ENCODE measurements at regions not wholly inside any gene's neighbourhood (a gene's known extent, or its start where the extent isn't known, plus 50 kb on each side); places are given as distances from the start of the nearest gene placed in this dataset.

DNA sequence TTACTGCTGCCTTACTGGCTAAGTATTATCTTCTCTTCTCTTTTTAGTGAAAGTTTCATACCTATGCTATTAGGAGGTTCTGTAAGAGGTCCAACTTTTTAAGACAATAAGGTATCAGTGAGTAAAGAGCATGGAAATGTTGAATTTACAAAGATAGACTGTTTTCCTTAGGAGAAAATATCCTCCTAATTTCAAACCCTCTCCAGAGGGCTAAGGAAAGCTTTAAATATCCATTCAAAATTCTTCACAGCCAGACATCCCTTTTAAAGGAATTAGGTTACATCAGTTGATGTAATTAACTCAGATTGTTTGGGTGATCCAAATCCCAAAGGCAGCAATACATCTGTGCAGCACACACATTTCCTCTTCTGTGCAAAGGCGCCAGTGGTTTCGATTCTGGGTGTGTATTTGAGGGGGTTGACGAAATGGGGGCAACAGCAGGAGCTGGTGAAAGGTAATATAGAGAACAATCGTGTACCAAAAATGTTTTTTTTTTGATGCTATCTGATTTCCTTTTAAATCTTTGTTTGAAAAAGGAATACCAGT lies 273.8 kb upstream of the RPS23 start:
- H3K4me3 ChIP-seq (ENCODE audit: severe bottlenecking), result no peak overlapping the region
- no peak overlapping the region for H3K27ac ChIP-seq (ENCODE audit: poor library complexity, severe bottlenecking)
- no peaks in the 10 kb centered on the region for H3K4me1 ChIP-seq (ENCODE audit: insufficient read depth, poor library complexity, severe bottlenecking)
- ATAC-seq (ENCODE audit: low read depth) (no peak), DNase-seq (ENCODE audit: low spot score) (no peak)
- H3K9me3 ChIP-seq (ENCODE audit: severe bottlenecking), result no peaks in the 10 kb centered on the region
- H3K36me3 ChIP-seq (ENCODE audit: low read depth), result no peaks in the 10 kb centered on the region
- H3K27me3 ChIP-seq (ENCODE audit: insufficient read depth, poor library complexity, severe bottlenecking), result peaks cover 3% of the 10 kb centered on the region
- TF ChIP-seq, protein P1, sequence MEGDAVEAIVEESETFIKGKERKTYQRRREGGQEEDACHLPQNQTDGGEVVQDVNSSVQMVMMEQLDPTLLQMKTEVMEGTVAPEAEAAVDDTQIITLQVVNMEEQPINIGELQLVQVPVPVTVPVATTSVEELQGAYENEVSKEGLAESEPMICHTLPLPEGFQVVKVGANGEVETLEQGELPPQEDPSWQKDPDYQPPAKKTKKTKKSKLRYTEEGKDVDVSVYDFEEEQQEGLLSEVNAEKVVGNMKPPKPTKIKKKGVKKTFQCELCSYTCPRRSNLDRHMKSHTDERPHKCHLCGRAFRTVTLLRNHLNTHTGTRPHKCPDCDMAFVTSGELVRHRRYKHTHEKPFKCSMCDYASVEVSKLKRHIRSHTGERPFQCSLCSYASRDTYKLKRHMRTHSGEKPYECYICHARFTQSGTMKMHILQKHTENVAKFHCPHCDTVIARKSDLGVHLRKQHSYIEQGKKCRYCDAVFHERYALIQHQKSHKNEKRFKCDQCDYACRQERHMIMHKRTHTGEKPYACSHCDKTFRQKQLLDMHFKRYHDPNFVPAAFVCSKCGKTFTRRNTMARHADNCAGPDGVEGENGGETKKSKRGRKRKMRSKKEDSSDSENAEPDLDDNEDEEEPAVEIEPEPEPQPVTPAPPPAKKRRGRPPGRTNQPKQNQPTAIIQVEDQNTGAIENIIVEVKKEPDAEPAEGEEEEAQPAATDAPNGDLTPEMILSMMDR (IDR thresholded peaks at IDR 0.05; ENCODE audit: poor library complexity, severe bottlenecking), result no peak

DNA sequence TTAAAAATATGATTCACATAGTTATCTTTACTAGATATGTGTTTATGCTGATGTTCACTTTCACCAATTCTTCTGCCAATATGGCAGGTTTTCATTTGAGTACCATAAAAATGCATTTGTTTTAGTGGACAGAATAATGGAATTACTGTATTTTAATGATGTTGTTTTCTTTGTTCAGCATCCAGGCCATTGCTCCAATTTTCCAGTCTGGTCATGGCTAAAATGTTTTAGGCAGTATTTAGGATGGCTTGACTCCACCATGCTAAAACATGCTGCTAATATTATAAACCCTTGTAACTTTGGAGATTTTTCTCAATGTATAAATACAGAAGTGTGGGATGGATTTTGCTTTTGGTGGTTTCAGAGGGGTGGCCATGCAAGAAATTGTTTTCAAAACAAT lies 273.0 kb upstream of the RPS23 start:
- ATAC-seq (ENCODE audit: low read depth) (no peak), DNase-seq (ENCODE audit: low spot score) (no peak)
- H3K9me3 ChIP-seq (ENCODE audit: severe bottlenecking), result no peaks in the 10 kb centered on the region
- no peak overlapping the region for H3K27ac ChIP-seq (ENCODE audit: poor library complexity, severe bottlenecking)
- TF ChIP-seq, protein P1 (IDR thresholded peaks at IDR 0.05; ENCODE audit: poor library complexity, severe bottlenecking), result no peak
- H3K27me3 ChIP-seq (ENCODE audit: insufficient read depth, poor library complexity, severe bottlenecking), result peaks cover 7% of the 10 kb centered on the region
- no peaks in the 10 kb centered on the region for H3K36me3 ChIP-seq (ENCODE audit: low read depth)
- no peaks in the 10 kb centered on the region for H3K4me1 ChIP-seq (ENCODE audit: insufficient read depth, poor library complexity, severe bottlenecking)
- no peak overlapping the region for H3K4me3 ChIP-seq (ENCODE audit: severe bottlenecking)

DNA sequence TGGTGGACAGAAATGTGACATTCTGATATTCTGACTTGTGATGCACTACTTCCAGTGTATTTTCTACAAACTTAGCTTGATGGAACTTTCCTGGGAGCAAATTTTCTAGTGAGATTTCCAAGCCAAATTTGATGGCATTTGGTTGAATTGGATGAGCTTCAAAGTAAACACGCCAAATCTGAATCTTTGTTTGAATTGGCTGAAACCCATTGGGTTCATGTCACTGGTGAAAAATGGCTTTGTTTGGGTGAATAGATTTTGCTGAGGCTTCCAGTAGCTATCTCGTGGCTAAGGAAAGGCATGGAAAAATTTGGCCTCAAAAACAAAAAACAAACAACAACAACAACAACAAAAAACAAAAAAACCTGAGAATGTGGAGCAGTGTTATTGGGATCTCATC lies 271.1 kb upstream of the RPS23 start:
- H3K27ac ChIP-seq (ENCODE audit: poor library complexity, severe bottlenecking), result no peak overlapping the region
- H3K4me1 ChIP-seq (ENCODE audit: insufficient read depth, poor library complexity, severe bottlenecking), result no peaks in the 10 kb centered on the region
- no peak for ATAC-seq (ENCODE audit: low read depth)
- DNase-seq (ENCODE audit: low spot score), result no peak
- peaks cover 7% of the 10 kb centered on the region for H3K27me3 ChIP-seq (ENCODE audit: insufficient read depth, poor library complexity, severe bottlenecking)
- no peak overlapping the region for H3K4me3 ChIP-seq (ENCODE audit: severe bottlenecking)
- TF ChIP-seq, protein P1 (IDR thresholded peaks at IDR 0.05; ENCODE audit: poor library complexity, severe bottlenecking), result no peak
- no peaks in the 10 kb centered on the region for H3K9me3 ChIP-seq (ENCODE audit: severe bottlenecking)
- no peaks in the 10 kb centered on the region for H3K36me3 ChIP-seq (ENCODE audit: low read depth)

DNA sequence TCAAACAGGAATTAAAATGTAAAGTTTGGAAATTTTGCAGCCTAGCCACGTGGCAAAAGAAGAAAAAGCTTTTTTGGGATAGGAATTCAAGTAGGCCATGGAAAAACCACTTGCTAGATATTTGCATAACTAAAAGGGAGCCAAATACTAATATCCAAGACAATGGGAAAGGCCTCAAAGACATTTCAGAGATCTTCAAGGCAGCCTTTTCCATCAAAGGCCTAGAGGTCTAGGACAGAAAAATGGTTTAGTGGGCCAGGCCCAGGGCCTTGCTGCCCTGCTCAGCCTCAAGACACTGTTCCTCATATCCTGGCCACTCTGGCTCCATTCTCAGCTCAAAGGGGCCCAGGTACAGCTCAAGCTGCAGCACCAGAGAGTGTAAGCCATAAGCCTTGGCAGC lies 265.9 kb upstream of the RPS23 start:
- no peaks in the 10 kb centered on the region for H3K36me3 ChIP-seq (ENCODE audit: low read depth)
- no peak overlapping the region for H3K4me3 ChIP-seq (ENCODE audit: severe bottlenecking)
- TF ChIP-seq, protein P1 (IDR thresholded peaks at IDR 0.05; ENCODE audit: poor library complexity, severe bottlenecking), result no peak
- peaks cover 4% of the 10 kb centered on the region for H3K27me3 ChIP-seq (ENCODE audit: insufficient read depth, poor library complexity, severe bottlenecking)
- ATAC-seq (ENCODE audit: low read depth) (no peak), DNase-seq (ENCODE audit: low spot score) (no peak)
- no peaks in the 10 kb centered on the region for H3K4me1 ChIP-seq (ENCODE audit: insufficient read depth, poor library complexity, severe bottlenecking)
- H3K27ac ChIP-seq (ENCODE audit: poor library complexity, severe bottlenecking), result no peak overlapping the region
- H3K9me3 ChIP-seq (ENCODE audit: severe bottlenecking), result no peaks in the 10 kb centered on the region

DNA sequence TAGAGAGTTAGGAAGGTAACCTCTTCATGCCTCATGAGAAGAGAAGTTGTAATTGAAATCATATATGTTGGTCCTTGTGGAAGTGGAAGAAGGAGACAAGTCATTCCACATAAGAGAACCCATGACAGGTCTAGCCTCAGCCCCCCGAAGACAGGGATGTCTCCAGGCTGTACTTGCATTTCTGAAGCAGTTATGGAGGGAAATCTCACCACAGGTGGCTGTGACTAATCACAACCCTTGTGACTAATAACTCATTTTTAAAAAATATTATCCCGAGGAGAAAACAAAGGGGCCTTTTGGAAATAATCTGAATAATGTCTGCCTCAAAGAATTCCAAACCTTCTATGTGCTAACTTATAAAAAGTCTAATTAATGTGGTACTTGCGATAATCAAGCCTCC lies 262.1 kb upstream of the RPS23 start:
- H3K4me1 ChIP-seq (ENCODE audit: insufficient read depth, poor library complexity, severe bottlenecking), result no peaks in the 10 kb centered on the region
- DNase-seq (ENCODE audit: low spot score) (no peak), ATAC-seq (ENCODE audit: low read depth) (no peak)
- no peak overlapping the region for H3K27ac ChIP-seq (ENCODE audit: poor library complexity, severe bottlenecking)
- no peak overlapping the region for H3K4me3 ChIP-seq (ENCODE audit: severe bottlenecking)
- TF ChIP-seq, protein P1 (IDR thresholded peaks at IDR 0.05; ENCODE audit: poor library complexity, severe bottlenecking), result no peak
- no peaks in the 10 kb centered on the region for H3K27me3 ChIP-seq (ENCODE audit: insufficient read depth, poor library complexity, severe bottlenecking)
- no peaks in the 10 kb centered on the region for H3K36me3 ChIP-seq (ENCODE audit: low read depth)
- H3K9me3 ChIP-seq (ENCODE audit: severe bottlenecking), result no peaks in the 10 kb centered on the region

Data from RWPE2 (cell line).